NCI-H2227 treated with DMSO at 0.1 percent for 48 hours (cell line): ENCODE measurements at regions not wholly inside any gene's neighbourhood (a gene's known extent, or its start where the extent isn't known, plus 50 kb on each side); places are given as distances from the start of the nearest gene placed in this dataset.
"Not testable (repeated sequence)": the region's sequence is repeated elsewhere in the genome, so short reads cannot be mapped to it uniquely, and the experiment has no call there.

ENCODE experiments used
- DNase-seq: peaks from one replicate; lab custom pipeline; 2025; lab: John Stamatoyannopoulos, UW

GRCh38 chr1:93773049-93773838 is 91.6 kb upstream of the BCAR3 start:
- no peak for DNase-seq

GRCh38 chr1:93771843-93772242 is 90.2 kb upstream of the BCAR3 start:
- no peak for DNase-seq

- DNase-seq = no peak
Observed at GRCh38 chr1:93770640-93771039, 89.0 kb upstream of the BCAR3 start.

GRCh38 chr1:93769777-93770176 is 88.1 kb upstream of the BCAR3 start:
- DNase-seq = no peak

- DNase-seq = peak; percentile 25
Observed at GRCh38 chr1:93768380-93768863, 86.8 kb upstream of the BCAR3 start.

- DNase-seq = no peak
Observed at GRCh38 chr1:93766451-93766850, 84.8 kb upstream of the BCAR3 start.

- no peak for DNase-seq
Observed at GRCh38 chr1:93765099-93765498, 83.5 kb upstream of the BCAR3 start.

- DNase-seq = no peak
Observed at GRCh38 chr1:93764366-93764750, 82.7 kb upstream of the BCAR3 start.

- DNase-seq = no peak
Observed at GRCh38 chr1:93763704-93764365, 82.2 kb upstream of the BCAR3 start.

GRCh38 chr1:93758842-93759515 is 77.3 kb upstream of the BCAR3 start:
- DNase-seq = no peak

GRCh38 chr1:93757256-93758036 is 75.8 kb upstream of the BCAR3 start:
- no peak for DNase-seq

GRCh38 chr1:93756657-93757056 is 75.0 kb upstream of the BCAR3 start:
- DNase-seq = no peak

- DNase-seq = not testable (repeated sequence)
Observed at GRCh38 chr1:93755251-93755715, 73.6 kb upstream of the BCAR3 start.

GRCh38 chr1:93753791-93754763 is 72.4 kb upstream of the BCAR3 start:
- no peak for DNase-seq

GRCh38 chr1:93751377-93752250 is 70.0 kb upstream of the BCAR3 start:
- no peak for DNase-seq

GRCh38 chr1:93750955-93751354 is 69.3 kb upstream of the BCAR3 start:
- no peak for DNase-seq

- DNase-seq = no peak
Observed at GRCh38 chr1:93749894-93750301, 68.3 kb upstream of the BCAR3 start.

GRCh38 chr1:93749487-93749886 is 67.8 kb upstream of the BCAR3 start:
- no peak for DNase-seq

GRCh38 chr1:93746021-93746812 is 64.6 kb upstream of the BCAR3 start:
- DNase-seq = no peak
